ENCODE measurements at regions not wholly inside any gene's neighbourhood (a gene's known extent, or its start where the extent isn't known, plus 50 kb on each side); places are given as distances from the start of the nearest gene placed in this dataset.
"Not testable (repeated sequence)": the region's sequence is repeated elsewhere in the genome, so short reads cannot be mapped to it uniquely, and the experiment has no call there.

GRCh38 chr2:175755169-175755568 is 246.9 kb downstream of the LNPK start:
- DNase-seq = no peak

- DNase-seq = no peak
These were observed 251.9 kb downstream of the LNPK start for GRCh38 chr2:175750195-175750594.

GRCh38 chr2:175745911-175746310 is 256.2 kb downstream of the LNPK start:
- DNase-seq = no peak

- DNase-seq = no peak
These were observed 258.1 kb downstream of the LNPK start for GRCh38 chr2:175744000-175744399.

DNA sequence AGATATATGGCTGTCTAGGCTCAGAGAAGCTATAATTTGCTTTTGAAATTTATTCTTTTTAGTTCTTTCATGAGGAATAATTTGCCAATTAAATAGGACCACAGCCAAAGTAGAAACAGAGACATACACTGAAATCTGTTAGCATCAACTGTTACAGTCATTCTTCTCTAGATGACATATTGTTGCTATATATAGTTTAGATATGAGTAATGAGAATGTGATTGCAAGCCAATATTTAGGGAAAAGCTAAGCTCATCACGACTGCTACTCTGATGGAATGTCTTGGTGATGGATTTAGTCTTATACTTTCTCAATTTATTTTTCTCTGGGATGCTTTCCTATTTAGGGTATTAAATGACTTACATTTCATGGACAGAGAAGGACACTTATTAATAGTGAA is 259.1 kb downstream of the LNPK start:
- no peak for DNase-seq

DNA sequence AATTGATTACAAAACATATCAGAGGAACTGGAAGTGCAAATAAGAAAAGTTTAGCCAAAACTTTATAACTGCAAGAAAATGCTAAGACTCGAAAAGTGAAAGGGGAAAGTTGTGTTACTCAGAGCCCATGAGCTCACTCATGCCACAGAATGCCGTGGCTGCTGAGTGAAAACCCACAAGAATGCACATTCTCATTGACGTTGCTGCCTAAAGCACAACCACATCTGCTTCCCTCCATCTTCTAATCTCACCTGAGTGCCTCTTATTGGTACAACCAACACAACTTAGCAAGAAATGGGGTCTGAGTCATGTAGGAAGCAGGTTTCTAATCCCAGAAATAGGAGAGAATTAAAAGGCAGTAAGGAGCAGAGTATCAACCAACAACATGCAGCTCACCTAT is 259.7 kb downstream of the LNPK start:
- DNase-seq = no peak

- no peak for DNase-seq
These were observed 260.9 kb downstream of the LNPK start for GRCh38 chr2:175741164-175741563.

DNA sequence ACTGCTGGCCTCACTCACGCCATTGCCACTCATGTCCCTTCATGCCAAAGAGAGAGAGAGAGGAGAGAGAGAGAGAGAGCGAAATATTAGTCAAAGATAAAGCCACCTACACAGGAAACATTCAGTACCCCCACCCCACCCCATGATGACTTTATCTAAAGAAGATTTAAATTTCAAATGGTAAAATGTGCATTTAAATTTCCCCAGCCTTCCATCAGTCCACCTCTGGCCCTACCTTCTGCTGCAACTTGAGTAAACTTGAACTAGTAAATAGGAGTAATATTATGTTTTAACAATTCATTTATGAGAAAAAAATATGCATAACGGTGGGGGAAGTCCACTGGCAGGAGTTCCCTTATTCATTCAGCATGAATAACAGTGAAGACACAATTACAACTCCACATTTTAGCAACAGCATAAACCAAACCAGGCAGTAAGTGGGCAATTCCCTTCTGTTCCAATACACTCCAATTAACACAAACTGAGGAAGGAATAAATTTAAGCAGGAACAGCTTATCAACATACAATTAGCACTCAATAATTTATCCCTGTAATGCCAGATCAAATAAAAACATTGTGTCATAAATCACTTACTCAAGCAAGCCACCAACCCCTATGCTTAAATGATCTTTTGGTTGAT is 264.2 kb downstream of the LNPK start:
- DNase-seq = no peak

DNA sequence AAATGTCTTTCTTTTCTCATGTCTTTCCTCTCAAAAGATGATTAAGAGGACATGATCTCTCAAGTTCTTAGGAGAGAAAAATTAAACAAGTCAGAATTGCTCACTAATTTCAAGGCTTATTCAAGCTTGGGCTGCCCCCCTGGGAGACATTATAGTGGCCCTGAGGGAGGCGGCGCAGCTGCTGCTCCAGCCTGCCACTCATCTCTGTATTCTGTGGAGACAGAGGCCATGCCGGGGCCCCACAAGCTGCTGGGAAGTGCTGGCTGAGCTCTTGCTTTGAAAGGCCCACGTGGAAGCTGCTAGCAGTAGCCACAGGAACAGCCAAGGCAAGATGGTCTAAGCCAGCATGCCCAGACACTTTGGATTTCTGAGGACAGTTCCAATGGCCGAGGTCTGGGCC is 267.4 kb downstream of the LNPK start:
- DNase-seq = no peak

GRCh38 chr2:175732531-175732930 is 269.5 kb downstream of the LNPK start:
- DNase-seq = no peak

- DNase-seq = no peak
These were observed 272.0 kb downstream of the LNPK start for GRCh38 chr2:175730050-175730449.

DNA sequence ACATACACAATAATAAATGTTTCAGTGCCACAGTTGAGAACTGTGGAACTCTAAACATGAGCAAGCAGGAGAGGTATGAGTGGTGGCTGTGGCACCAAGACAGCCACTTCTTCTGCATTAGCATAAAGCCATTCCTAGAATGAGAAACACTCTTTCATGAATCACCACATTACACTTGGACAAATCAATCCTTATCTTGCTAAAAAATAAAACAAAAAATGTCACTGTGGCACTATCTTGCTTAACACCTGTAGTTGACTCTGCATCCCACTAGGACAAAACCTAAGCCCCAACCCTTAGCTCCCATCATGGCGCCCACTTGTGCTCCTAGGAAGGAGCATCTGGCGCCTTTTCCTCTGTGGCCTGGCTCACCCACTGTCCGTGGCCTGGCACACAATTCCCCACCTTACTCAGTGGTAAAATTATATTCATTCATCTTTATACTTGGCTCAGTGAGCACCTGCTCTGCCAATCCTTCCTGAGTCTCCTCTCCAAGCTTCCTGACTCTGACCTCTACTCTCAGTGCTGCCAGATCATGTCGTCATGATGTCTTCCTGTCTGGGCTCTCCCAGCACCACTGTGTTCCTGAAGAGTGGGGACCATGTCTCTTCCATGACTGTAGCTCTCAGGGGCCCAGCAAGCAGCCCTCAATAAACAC is 272.9 kb downstream of the LNPK start:
- no peak for DNase-seq

DNA sequence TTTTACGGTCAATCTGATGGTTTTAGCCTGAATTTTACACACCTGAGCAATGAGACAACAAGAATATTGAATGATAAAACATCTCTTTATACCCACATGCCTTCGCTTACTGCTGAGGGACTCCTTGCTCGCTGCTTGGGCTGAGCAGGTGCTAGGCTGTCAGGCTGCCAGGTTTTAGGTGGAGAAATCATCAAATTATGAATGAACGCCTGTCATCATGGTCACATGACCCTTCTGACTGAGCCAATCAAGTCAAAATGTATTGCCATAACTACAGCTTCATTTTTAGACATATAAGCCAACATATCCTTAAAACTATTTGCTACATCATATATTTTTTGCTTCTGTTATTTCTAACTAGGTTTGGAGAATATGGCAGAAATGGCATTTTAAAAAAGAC is 274.0 kb downstream of the LNPK start:
- no peak for DNase-seq

DNA sequence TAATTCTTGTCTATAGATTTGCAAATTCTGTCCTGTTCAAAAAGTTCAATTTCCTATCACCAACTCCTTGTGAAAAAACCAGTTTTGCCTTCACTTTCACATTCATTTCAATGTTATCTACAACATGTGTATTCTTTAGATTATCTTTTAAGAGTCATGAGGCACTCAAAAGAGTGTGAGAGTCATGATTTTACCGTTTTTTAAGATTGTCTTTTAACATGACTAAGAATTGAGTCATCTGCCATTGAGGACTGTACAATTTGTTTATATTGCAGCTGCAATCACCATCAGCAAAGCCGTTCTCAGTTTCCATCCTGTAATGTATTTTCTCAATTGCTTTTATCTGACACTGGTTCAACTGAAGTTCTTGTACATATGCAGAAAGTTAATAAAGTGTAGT is 275.8 kb downstream of the LNPK start:
- no peak for DNase-seq

DNA sequence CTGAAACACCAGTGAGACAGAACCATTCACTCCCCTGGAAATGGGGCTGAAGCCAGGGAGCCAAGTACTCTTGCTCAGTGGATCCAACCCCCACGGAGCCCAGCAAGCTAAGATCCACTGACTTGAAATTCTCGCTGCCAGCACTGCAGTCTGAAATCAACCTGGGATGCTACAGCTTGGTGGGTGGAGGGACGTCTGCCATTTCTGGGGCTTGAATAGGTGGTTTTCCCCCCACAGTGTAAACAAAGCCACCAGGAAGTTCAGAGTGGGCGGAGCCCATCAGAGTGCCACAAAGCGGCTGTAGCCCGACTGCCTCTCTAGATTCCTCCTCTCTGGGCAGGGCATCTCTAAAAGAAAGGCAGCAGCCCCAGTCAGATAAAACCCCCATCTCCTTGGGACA is 292.8 kb downstream of the LNPK start:
- no peak for DNase-seq

- no peak for DNase-seq
These were observed 294.7 kb downstream of the LNPK start for GRCh38 chr2:175707322-175707721.

DNA sequence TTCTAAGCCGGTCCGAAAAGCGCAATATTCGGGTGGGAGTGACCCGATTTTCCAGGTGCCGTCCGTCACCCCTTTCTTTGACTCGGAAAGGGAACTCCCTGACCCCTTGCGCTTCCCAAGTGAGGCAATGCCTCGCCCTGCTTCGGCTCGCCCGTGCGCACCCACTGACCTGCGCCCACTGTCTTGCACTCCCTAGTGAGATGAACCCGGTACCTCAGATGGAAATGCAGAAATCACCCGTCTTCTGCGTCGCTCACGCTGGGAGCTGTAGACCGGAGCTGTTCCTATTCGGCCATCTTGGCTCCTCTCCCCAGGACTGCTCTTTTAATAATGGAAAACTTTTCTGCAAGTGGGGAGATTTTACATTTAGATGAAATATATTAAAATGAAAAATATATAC is 297.5 kb downstream of the LNPK start:
- not testable (repeated sequence) for DNase-seq

DNA sequence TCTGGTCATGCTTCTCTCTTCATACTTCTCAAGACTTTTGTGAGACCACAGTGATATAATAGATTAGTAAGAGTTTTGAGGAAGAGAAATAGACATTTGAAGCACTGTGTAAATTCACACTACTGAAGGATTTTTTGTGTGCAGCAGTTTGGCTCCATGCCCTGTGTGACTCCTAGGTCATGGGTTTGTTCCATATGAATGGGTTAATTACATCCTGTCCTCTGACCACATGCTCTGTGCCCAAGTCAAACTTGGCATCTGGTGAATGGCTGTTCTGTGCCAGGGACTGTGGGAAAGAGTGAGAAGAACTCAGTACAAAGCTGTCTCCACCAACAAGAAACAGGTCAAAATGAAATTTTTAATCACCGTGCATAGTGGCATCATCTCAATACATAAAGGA is 304.0 kb downstream of the LNPK start:
- no peak for DNase-seq

DNA sequence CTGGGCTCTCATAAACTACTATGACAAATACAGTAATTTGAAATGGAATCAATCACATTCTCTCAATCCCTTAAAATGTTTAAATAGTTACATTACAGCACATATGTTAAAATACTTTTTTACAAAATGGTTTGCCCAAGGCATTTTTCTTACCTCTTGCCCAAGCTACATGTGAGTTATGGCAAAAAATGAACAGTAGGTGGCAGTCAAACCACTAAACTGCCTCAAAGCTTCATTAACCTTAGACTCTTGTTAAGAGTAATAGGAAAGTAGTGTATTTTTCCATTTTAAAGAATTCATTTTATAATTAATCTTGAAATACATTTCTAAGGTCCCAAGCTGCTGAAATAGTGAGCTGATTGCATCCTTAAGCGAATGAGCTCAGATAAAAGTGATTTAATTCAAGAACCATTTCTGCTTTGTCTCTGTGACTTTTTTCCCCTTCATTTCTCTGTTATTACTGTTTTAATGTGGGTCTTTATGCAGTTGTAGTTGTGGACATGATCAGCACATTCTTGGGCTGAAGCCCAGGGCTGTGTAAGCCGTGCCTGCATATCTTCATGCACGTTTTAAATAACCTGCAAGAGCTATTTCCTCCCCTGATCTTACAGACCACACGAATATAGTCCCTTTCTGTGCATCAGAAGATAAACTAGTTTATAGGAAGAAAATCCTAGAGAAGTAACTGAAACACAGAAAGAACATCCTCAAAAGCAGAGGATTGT is 311.8 kb downstream of the LNPK start:
- peak; percentile 2 for DNase-seq

DNA sequence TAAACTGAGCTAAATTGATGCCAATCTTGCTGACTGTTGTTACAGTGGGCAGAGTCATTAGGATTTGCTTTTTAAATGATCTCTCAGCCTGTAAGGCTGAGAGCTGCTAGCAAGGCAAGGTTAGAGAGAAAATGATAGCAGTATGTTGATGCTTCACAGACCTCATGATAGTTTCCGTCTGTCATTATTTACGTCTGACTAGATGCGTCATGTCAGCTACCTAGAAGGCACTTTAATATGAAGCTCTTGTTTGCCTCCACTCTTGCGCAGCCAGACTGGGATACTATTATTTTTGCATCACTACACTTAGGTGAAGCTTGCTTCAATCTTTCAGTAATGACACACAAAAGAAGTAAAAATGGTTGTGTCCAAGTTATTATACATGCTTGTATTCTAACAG is 313.8 kb downstream of the LNPK start:
- no peak for DNase-seq

- DNase-seq = no peak
These were observed 314.6 kb downstream of the LNPK start for GRCh38 chr2:175687465-175687864.

- DNase-seq = no peak
These were observed 316.1 kb downstream of the LNPK start for GRCh38 chr2:175686002-175686401.

GRCh38 chr2:175684466-175684865 is 317.6 kb downstream of the LNPK start:
- DNase-seq = no peak

- no peak for DNase-seq
These were observed 322.3 kb downstream of the LNPK start for GRCh38 chr2:175679728-175680127.

Measured in activated naive CD4-positive, alpha-beta T cell treated with Interleukin-2 at 50 U/mL for 16 hours (primary cell).